ENCODE measurements at regions not wholly inside any gene's neighbourhood (a gene's known extent, or its start where the extent isn't known, plus 50 kb on each side); places are given as distances from the start of the nearest gene placed in this dataset.

- TF ChIP-seq CTCF (IDR thresholded peaks at IDR 0.05 in 2 of 3, conservative IDR thresholded peaks at IDR 0.05 in 1 of 3; ENCODE audit: borderline replicate concordance in 1 of 3, insufficient read depth in 1 of 3, low read depth in 2 of 3, low read length in 2 of 3): no peak
- TF ChIP-seq EZH2 (IDR thresholded peaks at IDR 0.05): no peak
- TF ChIP-seq YY1 (IDR thresholded peaks at IDR 0.05; ENCODE audit: extremely low read depth, insufficient replicate concordance, low read depth, low read length): no peak
- TF ChIP-seq POLR2AphosphoS5 (IDR thresholded peaks at IDR 0.05; ENCODE audit: low read depth, low read length): no peak
- no peak for TF ChIP-seq POLR2A (IDR thresholded peaks at IDR 0.05; ENCODE audit: borderline replicate concordance, extremely low read depth, insufficient read depth, insufficient read length)
- TF ChIP-seq TCF7L2 (IDR thresholded peaks at IDR 0.05; ENCODE audit: borderline replicate concordance, extremely low read depth, insufficient read depth, insufficient read length): no peak
- TF ChIP-seq ELF1 (IDR thresholded peaks at IDR 0.05; ENCODE audit: borderline replicate concordance, low read depth): no peak
- no peak for TF ChIP-seq ZNF274 (IDR thresholded peaks at IDR 0.05; ENCODE audit: low read depth, low read length)
- no peak for TF ChIP-seq EGR1 (IDR thresholded peaks at IDR 0.05; ENCODE audit: low read depth)
- TF ChIP-seq EZH2phosphoT487 (IDR thresholded peaks at IDR 0.05; ENCODE audit: borderline replicate concordance): no peak
- TF ChIP-seq RAD21 (IDR thresholded peaks at IDR 0.05; ENCODE audit: low read depth): no peak
- no peak for TF ChIP-seq MAX (IDR thresholded peaks at IDR 0.05)
- TF ChIP-seq ATF3 (IDR thresholded peaks at IDR 0.05): no peak
These were observed 75.9 kb upstream of the ATP2B2 start for GRCh38 chr3:10581251-10581650.

Measured in HCT116 (cell line).